Activated CD4-positive, alpha-beta memory T cell treated with anti-CD3 and anti-CD28 coated beads for 36 hours (primary cell): ENCODE measurements at regions not wholly inside any gene's neighbourhood (a gene's known extent, or its start where the extent isn't known, plus 50 kb on each side); places are given as distances from the start of the nearest gene placed in this dataset.

Source experiments
- CTCF ChIA-PET: fragments of 350-600 bp; sonication (Branson Sonifier 250); formaldehyde crosslinking; loops from one replicate; lab custom pipeline; 2021; ENCODE audit warnings: antibody characterized with exemption, inconsistent platforms; lab: Charles Lee
- POLR2A ChIA-PET: fragments of 350-600 bp; sonication (Branson Sonifier 250); formaldehyde crosslinking; loops from one replicate; lab custom pipeline; 2021; ENCODE audit warnings: antibody characterized with exemption; lab: Charles Lee
- DNase-seq: peaks from one replicate; pipeline ENCODE4 v3.0.0-alpha.2; 2020
- H3K27ac Mint-ChIP-seq: one replicate; pipeline ENCODE4 v1.8.0; 2021; ENCODE audit warnings: mixed read lengths
- H3K27me3 Mint-ChIP-seq: one replicate; pipeline ENCODE4 v1.8.0; 2021; ENCODE audit warnings: mixed read lengths
- H3K36me3 Mint-ChIP-seq: one replicate; pipeline ENCODE4 v1.8.0; 2021; ENCODE audit warnings: mixed read lengths
- H3K4me1 Mint-ChIP-seq: one replicate; pipeline ENCODE4 v1.8.0; 2021; ENCODE audit warnings: low read depth, mixed read lengths
- H3K4me3 Mint-ChIP-seq: one replicate; pipeline ENCODE4 v1.8.0; 2021; ENCODE audit warnings: mild to moderate bottlenecking, mixed read lengths
- H3K9me3 Mint-ChIP-seq: one replicate; pipeline ENCODE4 v1.8.0; 2021; ENCODE audit warnings: mixed read lengths
- intact Hi-C: fragments of 100-400 bp; cut with micrococcal nuclease; formaldehyde crosslinking; loops from one replicate; pipeline ENCODE4 v1.15.1; 2023

GRCh38 chr7:116328161-116328560 is 117.8 kb downstream of the TES start:
- intact Hi-C loops: no loop called here
- Mint-ChIP-seq H3K4me1 (peaks cover 3% of the 10 kb centered on the region), H3K27me3 (no peaks in the 10 kb centered on the region), H3K27ac (no peak overlapping the region), H3K9me3 (no peaks in the 10 kb centered on the region), H3K4me3 (no peak overlapping the region), H3K36me3 (no peaks in the 10 kb centered on the region)
- POLR2A ChIA-PET: no interaction called here
- no peak for DNase-seq
- CTCF ChIA-PET: no interaction called here

DNA sequence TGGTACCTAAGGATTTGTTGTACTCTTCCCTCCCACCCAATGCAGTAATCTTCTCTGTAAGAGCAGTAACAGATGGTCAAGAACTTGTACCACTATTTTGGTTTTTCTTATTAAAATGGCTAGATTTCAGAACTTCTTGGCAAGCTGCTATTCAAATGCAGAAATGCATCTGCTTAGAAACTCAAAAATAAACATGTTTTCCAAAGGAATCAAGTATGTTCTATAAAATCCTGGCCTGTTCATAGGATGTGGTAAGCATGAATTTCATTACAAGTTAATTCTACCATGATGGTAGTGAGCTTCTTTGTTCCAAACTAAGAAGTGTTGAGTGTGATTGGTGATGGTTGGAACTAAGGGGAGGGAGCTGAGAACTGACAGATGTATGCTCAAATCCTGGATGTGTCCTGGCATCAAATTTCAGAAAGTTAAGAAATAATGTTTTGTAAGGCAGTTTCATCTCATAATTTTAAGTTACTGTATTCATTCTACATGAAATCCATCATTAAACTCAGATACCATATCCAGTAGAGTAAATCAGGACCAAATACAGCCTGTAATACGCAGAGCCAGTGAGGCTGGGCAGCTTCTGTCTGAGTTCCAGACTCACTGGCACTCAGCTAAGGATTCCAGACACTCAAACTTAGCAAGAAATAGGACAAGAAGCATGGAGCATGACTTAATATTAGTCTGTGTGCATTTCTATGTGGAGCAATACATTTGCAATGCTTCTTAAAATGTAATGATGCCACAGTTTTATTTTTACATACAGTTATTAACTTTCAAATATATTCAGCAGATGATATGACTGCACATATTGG is 119.6 kb downstream of the TES start:
- Mint-ChIP-seq H3K9me3 (no peaks in the 10 kb centered on the region), H3K4me3 (no peak overlapping the region), H3K4me1 (no peaks in the 10 kb centered on the region), H3K27me3 (no peaks in the 10 kb centered on the region), H3K27ac (no peak overlapping the region), H3K36me3 (no peaks in the 10 kb centered on the region)
- ChIA-PET POLR2A (no interaction called here), CTCF (interaction anchor here (1.3 kb wide), 1 partner anchor 150 kb away, joined by 3 read pairs; no protein-coding TSS in a partner anchor)
- intact Hi-C loops: no loop called here
- DNase-seq: no peak

- intact Hi-C loops: no loop called here
- CTCF ChIA-PET: no interaction called here
- H3K36me3 Mint-ChIP-seq: no peaks in the 10 kb centered on the region
- no peak for DNase-seq
- no peak overlapping the region for H3K27ac Mint-ChIP-seq
- no peaks in the 10 kb centered on the region for H3K27me3 Mint-ChIP-seq
- H3K4me3 Mint-ChIP-seq: no peak overlapping the region
- H3K4me1 Mint-ChIP-seq: no peaks in the 10 kb centered on the region
- POLR2A ChIA-PET: no interaction called here
- no peaks in the 10 kb centered on the region for H3K9me3 Mint-ChIP-seq
These were observed 120.7 kb downstream of the TES start for GRCh38 chr7:116331020-116331419.

DNA sequence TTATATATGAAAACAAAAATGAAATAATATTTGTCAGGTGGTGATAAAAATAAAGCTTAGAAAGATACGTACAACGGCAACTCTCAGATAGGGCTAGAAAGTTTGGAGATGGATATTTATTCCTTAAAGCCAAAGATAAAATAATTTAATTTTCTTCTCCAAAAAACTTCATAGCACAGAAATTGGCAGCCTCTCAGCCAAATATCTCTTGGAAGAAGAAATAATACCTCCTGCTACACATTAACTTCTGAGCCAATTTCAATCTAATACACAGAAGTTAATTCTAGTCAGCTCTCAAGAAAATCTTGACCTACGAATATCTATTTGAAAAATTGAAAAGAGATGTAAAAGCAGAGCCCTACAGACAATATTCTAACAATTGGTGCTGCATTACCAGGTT is 122.4 kb downstream of the TES start:
- H3K27ac Mint-ChIP-seq: no peak overlapping the region
- no peak overlapping the region for H3K4me3 Mint-ChIP-seq
- CTCF ChIA-PET: no interaction called here
- intact Hi-C loops: no loop called here
- peaks cover 3% of the 10 kb centered on the region for H3K27me3 Mint-ChIP-seq
- no peaks in the 10 kb centered on the region for H3K9me3 Mint-ChIP-seq
- no peaks in the 10 kb centered on the region for H3K36me3 Mint-ChIP-seq
- POLR2A ChIA-PET: no interaction called here
- H3K4me1 Mint-ChIP-seq: no peaks in the 10 kb centered on the region
- no peak for DNase-seq

- H3K36me3 Mint-ChIP-seq: no peaks in the 10 kb centered on the region
- DNase-seq: no peak
- H3K4me3 Mint-ChIP-seq: no peak overlapping the region
- ChIA-PET POLR2A (no interaction called here), CTCF (interaction anchor here (0.5 to 0.8 kb wide), 2 partner anchors 76 to 256 kb away, joined by 3 to 6 read pairs; no protein-coding TSS in a partner anchor)
- intact Hi-C loops: no loop called here
- no peak overlapping the region for H3K27ac Mint-ChIP-seq
- H3K9me3 Mint-ChIP-seq: no peaks in the 10 kb centered on the region
- no peaks in the 10 kb centered on the region for H3K4me1 Mint-ChIP-seq
- H3K27me3 Mint-ChIP-seq: peaks cover 3% of the 10 kb centered on the region
These were observed 124.2 kb downstream of the TES start for GRCh38 chr7:116334555-116334954.

DNA sequence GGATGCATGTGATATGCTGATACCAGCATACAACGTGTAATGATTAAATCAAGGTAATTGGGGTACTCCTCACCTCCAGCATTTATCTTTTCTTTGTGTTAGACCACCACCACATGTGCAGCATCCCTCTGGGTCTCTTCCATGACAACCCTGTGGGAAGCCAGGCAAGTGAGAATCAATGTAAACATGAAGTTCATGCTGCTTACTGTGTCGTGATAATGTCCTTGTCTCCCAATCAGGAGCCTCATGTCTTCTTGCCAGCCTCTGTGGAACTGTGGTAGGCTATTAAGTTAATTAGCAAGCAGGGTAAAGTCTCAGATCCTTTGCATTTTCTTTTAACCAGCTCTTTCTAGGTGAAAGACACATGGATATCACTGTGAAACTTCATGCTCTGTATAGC is 126.7 kb downstream of the TES start:
- Mint-ChIP-seq H3K27ac (no peak overlapping the region), H3K4me1 (peaks cover 4% of the 10 kb centered on the region), H3K4me3 (no peak overlapping the region), H3K27me3 (peaks cover 5% of the 10 kb centered on the region), H3K9me3 (no peaks in the 10 kb centered on the region), H3K36me3 (no peaks in the 10 kb centered on the region)
- ChIA-PET CTCF (no interaction called here), POLR2A (no interaction called here)
- intact Hi-C loops: no loop called here
- no peak for DNase-seq

DNA sequence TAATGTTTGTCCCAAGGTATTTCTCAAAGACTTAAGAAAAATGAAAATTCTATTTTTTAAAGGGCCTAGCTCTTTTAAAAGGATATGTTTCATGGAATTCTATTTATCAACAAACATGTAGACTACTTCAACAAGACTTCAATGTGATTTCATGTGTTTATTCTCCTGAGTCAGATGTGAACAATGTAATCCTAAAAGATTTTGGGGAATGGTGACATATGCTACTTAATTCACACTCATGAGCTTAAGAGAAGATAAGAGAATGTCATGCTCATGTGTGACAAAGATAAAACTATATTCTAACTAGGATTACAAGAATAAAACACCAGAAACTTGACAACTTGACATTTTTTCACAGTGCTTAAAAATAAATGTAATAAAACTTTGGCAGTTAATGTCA is 127.5 kb downstream of the TES start:
- no peak for DNase-seq
- POLR2A ChIA-PET: no interaction called here
- no peak overlapping the region for H3K4me3 Mint-ChIP-seq
- peaks cover 5% of the 10 kb centered on the region for H3K27me3 Mint-ChIP-seq
- peaks cover 4% of the 10 kb centered on the region for H3K4me1 Mint-ChIP-seq
- no peak overlapping the region for H3K27ac Mint-ChIP-seq
- no peaks in the 10 kb centered on the region for H3K36me3 Mint-ChIP-seq
- intact Hi-C loops: no loop called here
- CTCF ChIA-PET: no interaction called here
- H3K9me3 Mint-ChIP-seq: no peaks in the 10 kb centered on the region

GRCh38 chr7:116339564-116339963 is 129.2 kb downstream of the TES start:
- Mint-ChIP-seq H3K36me3 (no peaks in the 10 kb centered on the region), H3K4me1 (peaks cover 4% of the 10 kb centered on the region), H3K27ac (no peak overlapping the region), H3K9me3 (no peaks in the 10 kb centered on the region), H3K4me3 (no peak overlapping the region), H3K27me3 (peaks cover 10% of the 10 kb centered on the region)
- ChIA-PET CTCF (no interaction called here), POLR2A (no interaction called here)
- no peak for DNase-seq
- intact Hi-C loops: no loop called here

GRCh38 chr7:116340201-116340847 is 130.0 kb downstream of the TES start:
- Mint-ChIP-seq H3K27me3 (peaks cover 10% of the 10 kb centered on the region), H3K4me3 (no peak overlapping the region), H3K4me1 (peaks cover 4% of the 10 kb centered on the region), H3K9me3 (no peaks in the 10 kb centered on the region), H3K27ac (no peak overlapping the region), H3K36me3 (no peaks in the 10 kb centered on the region)
- POLR2A ChIA-PET: no interaction called here
- no peak for DNase-seq
- intact Hi-C loops: loop anchor here (2.0 kb wide), 1 partner anchor 82 kb away; no protein-coding TSS in a partner anchor
- CTCF ChIA-PET: no interaction called here

- Mint-ChIP-seq H3K36me3 (no peaks in the 10 kb centered on the region), H3K4me1 (peaks cover 4% of the 10 kb centered on the region), H3K9me3 (no peaks in the 10 kb centered on the region), H3K27ac (no peak overlapping the region), H3K27me3 (peaks cover 10% of the 10 kb centered on the region), H3K4me3 (no peak overlapping the region)
- CTCF ChIA-PET: no interaction called here
- no peak for DNase-seq
- POLR2A ChIA-PET: no interaction called here
- intact Hi-C loops: loop anchor here (1.0 to 2.0 kb wide), 2 partner anchors 24 to 82 kb away; no protein-coding TSS in a partner anchor
These were observed 130.9 kb downstream of the TES start for GRCh38 chr7:116340943-116341907.

GRCh38 chr7:116342125-116342524 is 131.8 kb downstream of the TES start:
- no peak overlapping the region for H3K27ac Mint-ChIP-seq
- ChIA-PET POLR2A (no interaction called here), CTCF (no interaction called here)
- intact Hi-C loops: no loop called here
- H3K36me3 Mint-ChIP-seq: no peaks in the 10 kb centered on the region
- H3K27me3 Mint-ChIP-seq: peaks cover 11% of the 10 kb centered on the region
- H3K4me3 Mint-ChIP-seq: no peak overlapping the region
- H3K9me3 Mint-ChIP-seq: no peaks in the 10 kb centered on the region
- peaks cover 4% of the 10 kb centered on the region for H3K4me1 Mint-ChIP-seq
- DNase-seq: no peak
